BE2C (cell line): ENCODE measurements at regions not wholly inside any gene's neighbourhood (a gene's known extent, or its start where the extent isn't known, plus 50 kb on each side); places are given as distances from the start of the nearest gene placed in this dataset.

ENCODE experiments used
- DNase-seq: peaks from one replicate; pipeline ENCODE4 v3.0.0-alpha.2; 2020
- H3K27me3 ChIP-seq: fragments of 250-450 bp; sonication (Bioruptor Pico); 2 replicates; pipeline ENCODE4 v1.5.1; 2020; ENCODE audit warnings: mild to moderate bottlenecking
- H3K36me3 ChIP-seq: fragments of 250-450 bp; sonication (Bioruptor Pico); 2 replicates; pipeline ENCODE4 v1.5.1; 2020; ENCODE audit warnings: mild to moderate bottlenecking
- H3K4me1 ChIP-seq: fragments of 250-450 bp; sonication (Bioruptor Pico); 2 replicates; pipeline ENCODE4 v1.5.1; 2020
- H3K4me3 ChIP-seq: 2 replicates; pipeline ENCODE4 v1.5.1; 2011; ENCODE audit warnings: low read depth, low read length
- H3K9me3 ChIP-seq: fragments of 250-450 bp; sonication (Bioruptor Pico); 2 replicates; pipeline ENCODE4 v1.5.1; 2020
- TF ChIP-seq, protein P1 (sequence below): IDR thresholded peaks from 2 replicates; pipeline ENCODE4 v1.5.1; 2012; ENCODE audit warnings: mild to moderate bottlenecking, low read depth, low read length

DNA sequence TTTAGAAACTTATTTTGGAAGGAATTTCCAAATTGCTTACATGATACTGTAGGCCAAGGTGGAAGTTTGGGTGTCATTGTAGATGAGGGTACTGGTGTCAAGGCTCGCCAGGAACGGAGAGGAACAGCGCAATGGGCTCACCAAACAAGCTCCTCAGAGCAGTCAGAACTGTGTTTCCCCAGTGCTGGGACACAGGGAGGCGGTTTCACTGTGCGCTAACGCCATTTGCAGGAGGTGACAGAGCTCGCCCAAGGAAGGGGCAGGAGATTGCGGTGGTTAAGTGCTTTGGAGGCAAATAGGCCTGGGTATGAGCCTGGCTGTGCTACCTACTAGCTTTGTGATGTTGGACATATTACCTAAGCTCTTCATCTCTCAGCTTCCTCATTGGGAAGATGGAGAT, 57.3 kb downstream of the HHEX start:
- H3K36me3 ChIP-seq = no peaks in the 10 kb centered on the region
- H3K9me3 ChIP-seq = no peaks in the 10 kb centered on the region
- no peaks in the 10 kb centered on the region for H3K27me3 ChIP-seq
- DNase-seq = no peak
- H3K4me3 ChIP-seq = no peak overlapping the region
- TF ChIP-seq, protein P1, sequence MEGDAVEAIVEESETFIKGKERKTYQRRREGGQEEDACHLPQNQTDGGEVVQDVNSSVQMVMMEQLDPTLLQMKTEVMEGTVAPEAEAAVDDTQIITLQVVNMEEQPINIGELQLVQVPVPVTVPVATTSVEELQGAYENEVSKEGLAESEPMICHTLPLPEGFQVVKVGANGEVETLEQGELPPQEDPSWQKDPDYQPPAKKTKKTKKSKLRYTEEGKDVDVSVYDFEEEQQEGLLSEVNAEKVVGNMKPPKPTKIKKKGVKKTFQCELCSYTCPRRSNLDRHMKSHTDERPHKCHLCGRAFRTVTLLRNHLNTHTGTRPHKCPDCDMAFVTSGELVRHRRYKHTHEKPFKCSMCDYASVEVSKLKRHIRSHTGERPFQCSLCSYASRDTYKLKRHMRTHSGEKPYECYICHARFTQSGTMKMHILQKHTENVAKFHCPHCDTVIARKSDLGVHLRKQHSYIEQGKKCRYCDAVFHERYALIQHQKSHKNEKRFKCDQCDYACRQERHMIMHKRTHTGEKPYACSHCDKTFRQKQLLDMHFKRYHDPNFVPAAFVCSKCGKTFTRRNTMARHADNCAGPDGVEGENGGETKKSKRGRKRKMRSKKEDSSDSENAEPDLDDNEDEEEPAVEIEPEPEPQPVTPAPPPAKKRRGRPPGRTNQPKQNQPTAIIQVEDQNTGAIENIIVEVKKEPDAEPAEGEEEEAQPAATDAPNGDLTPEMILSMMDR = no peak
- no peaks in the 10 kb centered on the region for H3K4me1 ChIP-seq

DNA sequence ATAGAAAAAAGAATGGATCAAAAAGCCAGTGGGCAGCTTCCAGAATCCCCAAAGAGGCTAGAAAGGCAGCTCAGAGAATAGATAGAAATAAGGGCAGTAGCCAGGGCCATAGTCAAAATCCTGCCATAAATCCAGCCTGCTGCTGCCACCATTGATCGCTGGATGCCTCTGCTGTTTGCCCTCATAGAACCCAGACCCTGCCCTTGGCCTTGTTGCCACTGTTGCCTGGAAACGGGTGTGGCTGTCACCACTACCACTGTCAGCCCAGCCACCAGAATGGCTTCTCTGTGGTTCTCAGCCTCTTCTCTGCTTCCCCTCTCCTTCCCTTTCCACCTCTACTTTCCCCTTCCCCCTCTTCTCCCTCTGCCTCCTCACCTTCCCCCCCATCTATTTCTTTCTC, 57.8 kb downstream of the HHEX start:
- H3K27me3 ChIP-seq = no peaks in the 10 kb centered on the region
- no peaks in the 10 kb centered on the region for H3K4me1 ChIP-seq
- no peak overlapping the region for H3K4me3 ChIP-seq
- TF ChIP-seq, protein P1 = no peak
- DNase-seq = no peak
- H3K9me3 ChIP-seq = no peaks in the 10 kb centered on the region
- H3K36me3 ChIP-seq = no peaks in the 10 kb centered on the region

DNA sequence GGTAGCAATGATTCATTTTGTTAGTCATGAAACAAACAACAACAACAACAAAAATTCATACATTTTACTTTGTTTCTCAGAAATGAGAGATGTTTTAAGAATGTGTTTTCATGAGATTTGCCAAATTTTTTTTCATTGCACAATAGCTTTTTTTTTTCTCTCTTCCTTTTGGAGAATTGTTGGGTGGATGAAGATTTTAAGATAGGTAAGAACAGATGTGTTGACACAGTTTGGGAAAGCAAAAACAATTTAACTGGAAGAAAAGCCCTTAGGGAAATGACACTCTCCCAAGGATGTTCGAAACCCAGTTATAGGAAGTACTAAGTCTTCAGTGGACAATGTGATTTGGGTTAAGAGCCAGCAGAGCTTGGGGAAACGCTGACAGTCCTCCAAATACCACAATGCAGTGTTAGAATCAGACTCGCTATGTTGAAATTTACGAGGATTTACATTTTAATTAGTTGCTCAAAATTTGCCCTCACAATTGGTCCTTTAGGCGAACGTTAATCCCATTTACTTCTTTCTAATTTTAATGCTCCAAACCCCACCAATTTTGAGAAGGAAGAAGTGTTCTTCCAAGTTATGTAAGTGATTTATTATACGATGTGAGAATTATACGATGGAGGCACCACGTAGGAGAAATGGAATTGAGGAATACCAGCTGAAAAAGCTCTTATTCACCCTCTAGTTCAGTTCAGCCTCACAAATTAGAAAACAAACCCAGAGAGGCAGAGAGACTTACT, 61.2 kb downstream of the HHEX start:
- TF ChIP-seq, protein P1 = no peak
- H3K4me1 ChIP-seq = no peaks in the 10 kb centered on the region
- H3K36me3 ChIP-seq = no peaks in the 10 kb centered on the region
- no peak overlapping the region for H3K4me3 ChIP-seq
- no peaks in the 10 kb centered on the region for H3K27me3 ChIP-seq
- DNase-seq = no peak
- no peaks in the 10 kb centered on the region for H3K9me3 ChIP-seq

DNA sequence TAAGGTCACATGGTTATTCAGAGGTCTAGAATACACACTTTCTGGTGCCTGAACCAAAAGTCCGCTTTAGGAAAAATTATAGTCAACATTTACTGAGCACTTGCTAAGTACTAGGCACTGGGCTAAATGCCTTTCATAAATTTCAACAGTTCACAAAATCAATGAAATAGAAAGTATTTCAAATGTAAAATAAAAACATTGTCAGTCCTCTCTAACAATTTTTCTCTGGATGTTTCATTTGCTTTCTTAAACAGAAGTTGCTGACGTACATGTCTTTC, 61.7 kb downstream of the HHEX start:
- no peaks in the 10 kb centered on the region for H3K9me3 ChIP-seq
- no peak overlapping the region for H3K4me3 ChIP-seq
- H3K27me3 ChIP-seq = no peaks in the 10 kb centered on the region
- H3K4me1 ChIP-seq = no peaks in the 10 kb centered on the region
- TF ChIP-seq, protein P1 = no peak
- H3K36me3 ChIP-seq = no peaks in the 10 kb centered on the region
- no peak for DNase-seq

DNA sequence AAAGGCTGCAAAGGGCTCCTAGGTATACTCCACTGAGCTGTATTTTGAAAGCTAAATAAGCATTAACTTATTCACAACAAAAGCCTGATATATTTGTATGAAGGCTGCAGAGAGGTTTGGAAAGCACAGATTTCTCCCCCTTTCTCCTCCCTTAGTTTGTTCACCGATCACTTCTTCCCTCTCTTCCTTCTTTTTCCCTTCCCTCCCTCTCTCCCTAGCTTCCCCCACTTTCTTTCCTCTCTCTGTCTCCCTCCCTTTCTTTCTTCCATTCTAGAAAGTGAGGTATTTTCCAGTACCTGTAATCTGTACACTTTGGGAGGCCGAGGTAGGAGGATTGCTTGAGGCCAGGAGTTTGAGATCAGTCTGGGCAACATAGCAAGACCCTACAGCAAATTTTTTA, 62.1 kb downstream of the HHEX start:
- Histone ChIP-seq H3K27me3 (no peaks in the 10 kb centered on the region), H3K36me3 (no peaks in the 10 kb centered on the region), H3K9me3 (no peaks in the 10 kb centered on the region), H3K4me1 (no peaks in the 10 kb centered on the region), H3K4me3 (no peak overlapping the region)
- no peak for DNase-seq
- TF ChIP-seq, protein P1 = no peak

DNA sequence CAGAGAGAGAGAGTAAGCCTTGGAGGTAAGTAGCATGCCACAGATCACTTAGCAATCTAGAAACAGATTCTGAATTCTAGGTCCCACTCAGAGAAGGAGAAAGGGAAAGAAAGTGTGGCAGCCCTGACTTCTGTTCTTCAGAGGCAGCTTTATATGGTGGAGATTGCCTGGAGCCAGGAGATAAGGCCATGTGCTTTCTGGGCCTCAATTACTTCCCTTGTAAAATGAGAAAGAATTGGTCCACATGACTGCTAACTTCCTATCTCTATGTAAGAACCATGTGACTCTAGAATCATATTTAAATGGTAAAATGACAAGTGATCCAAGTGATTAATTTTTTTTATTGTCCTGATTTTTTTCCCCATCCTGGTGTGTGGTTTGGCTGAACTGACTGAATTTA, 64.1 kb downstream of the HHEX start:
- Histone ChIP-seq H3K36me3 (no peaks in the 10 kb centered on the region), H3K27me3 (no peaks in the 10 kb centered on the region), H3K4me1 (no peaks in the 10 kb centered on the region), H3K4me3 (no peak overlapping the region), H3K9me3 (no peaks in the 10 kb centered on the region)
- no peak for DNase-seq
- TF ChIP-seq, protein P1 = no peak
